ENCODE measurements at regions not wholly inside any gene's neighbourhood (a gene's known extent, or its start where the extent isn't known, plus 50 kb on each side); places are given as distances from the start of the nearest gene placed in this dataset.

DNA sequence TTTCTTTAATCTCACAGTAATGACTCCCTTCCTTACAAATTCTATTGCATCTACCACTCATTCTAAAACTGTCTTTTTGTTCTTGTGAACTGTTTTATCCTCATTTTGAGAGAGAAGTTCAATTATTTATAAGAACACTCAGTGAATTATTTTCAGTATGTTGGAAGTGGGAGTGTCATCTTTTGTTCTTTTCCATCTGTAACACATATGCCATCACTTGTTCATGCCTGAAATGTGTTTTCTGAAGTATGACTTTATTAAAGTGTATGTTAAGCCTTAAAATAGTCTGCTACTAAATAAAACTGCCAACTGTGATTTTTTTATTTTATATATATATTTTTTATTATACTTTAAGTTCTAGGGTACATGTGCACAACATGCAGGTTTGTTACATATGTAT, 623.0 kb upstream of the CBLB start:
- DNase-seq, result no peak
- H3K9me3 ChIP-seq, result no peaks in the 10 kb centered on the region
- TF ChIP-seq EP300 (IDR thresholded peaks at IDR 0.05; ENCODE audit: low read depth), result no peak
- in situ Hi-C loops (cut with MboI; ENCODE audit: low pct_ligation_motif_present in 1 of 4, low pct_unique_long_range_greater_than_20kb in 1 of 4, low sequenced_read_pairs in 3 of 4), result no loop called here
- H3K27me3 ChIP-seq, result no peaks in the 10 kb centered on the region
- no peak overlapping the region for H3K4me3 ChIP-seq
- H3K36me3 ChIP-seq, result no peaks in the 10 kb centered on the region
- intact Hi-C loops (cut with DNase I; ENCODE audit: low total_unique reads), result no loop called here
- no peaks in the 10 kb centered on the region for H3K4me1 ChIP-seq
- no peak overlapping the region for H3K27ac ChIP-seq

DNA sequence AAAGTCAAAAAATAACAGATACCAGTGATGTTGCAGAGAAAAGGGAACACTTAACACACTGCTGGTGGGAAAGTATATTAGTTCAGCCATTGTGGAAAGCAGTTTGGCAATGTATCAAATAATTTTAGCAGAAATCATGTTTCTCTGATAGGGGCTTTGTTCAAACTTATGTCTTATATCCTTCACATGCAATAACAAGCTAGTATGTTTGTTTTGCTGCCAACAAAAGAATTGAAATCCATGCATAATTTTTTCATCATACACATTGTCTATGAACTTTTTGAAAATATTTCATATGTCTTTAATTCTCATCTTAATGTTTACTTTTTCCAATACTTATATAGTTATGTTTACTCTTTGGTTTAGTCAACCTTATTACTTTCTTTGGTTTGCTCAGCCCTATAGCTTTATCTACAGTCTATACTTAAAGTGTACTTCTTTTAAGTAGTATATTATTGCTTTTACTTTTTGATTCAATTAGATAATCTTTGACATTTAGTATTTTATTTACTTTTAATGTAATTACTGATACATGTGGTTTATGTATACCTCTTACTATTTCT, 639.6 kb upstream of the CBLB start:
- Histone ChIP-seq H3K4me3 (no peak overlapping the region), H3K9me3 (no peaks in the 10 kb centered on the region), H3K4me1 (no peaks in the 10 kb centered on the region), H3K27me3 (no peaks in the 10 kb centered on the region), H3K36me3 (no peaks in the 10 kb centered on the region), H3K27ac (no peak overlapping the region)
- in situ Hi-C loops (cut with MboI; ENCODE audit: low pct_ligation_motif_present in 1 of 4, low pct_unique_long_range_greater_than_20kb in 1 of 4, low sequenced_read_pairs in 3 of 4) (no loop called here), intact Hi-C loops (cut with DNase I; ENCODE audit: low total_unique reads) (no loop called here)
- no peak for TF ChIP-seq POLR2AphosphoS5 (IDR thresholded peaks at IDR 0.05)
- no peak for TF ChIP-seq EP300 (IDR thresholded peaks at IDR 0.05; ENCODE audit: low read depth)
- TF ChIP-seq POLR2A (IDR thresholded peaks at IDR 0.05), result no peak
- TF ChIP-seq CTCF (IDR thresholded peaks at IDR 0.05), result no peak
- no peak for DNase-seq

GRCh38 chr3:106510206-106510605, 641.4 kb upstream of the CBLB start:
- Histone ChIP-seq H3K9me3 (no peaks in the 10 kb centered on the region), H3K4me3 (no peak overlapping the region), H3K36me3 (no peaks in the 10 kb centered on the region), H3K27me3 (no peaks in the 10 kb centered on the region), H3K4me1 (no peaks in the 10 kb centered on the region), H3K27ac (no peak overlapping the region)
- WGBS, 2 donors (ENCODE audit: low coverage in 1 of 2), result 87% methylated on average over 1 of the region's 1 CpG; no CpG with 5 or more reads in 1 of the 2 donors
- DNase-seq, result no peak
- intact Hi-C loops (cut with DNase I; ENCODE audit: low total_unique reads), result no loop called here
- TF ChIP-seq POLR2A (IDR thresholded peaks at IDR 0.05) (no peak), POLR2AphosphoS5 (IDR thresholded peaks at IDR 0.05) (no peak), EP300 (IDR thresholded peaks at IDR 0.05; ENCODE audit: low read depth) (no peak), CTCF (IDR thresholded peaks at IDR 0.05) (no peak)
- in situ Hi-C loops (cut with MboI; ENCODE audit: low pct_ligation_motif_present in 1 of 4, low pct_unique_long_range_greater_than_20kb in 1 of 4, low sequenced_read_pairs in 3 of 4), result no loop called here

GRCh38 chr3:106512846-106513245, 644.0 kb upstream of the CBLB start:
- TF ChIP-seq POLR2A (IDR thresholded peaks at IDR 0.05), result no peak
- no peak for TF ChIP-seq POLR2AphosphoS5 (IDR thresholded peaks at IDR 0.05)
- no peak for TF ChIP-seq CTCF (IDR thresholded peaks at IDR 0.05)
- TF ChIP-seq EP300 (IDR thresholded peaks at IDR 0.05; ENCODE audit: low read depth), result no peak
- H3K36me3 ChIP-seq, result no peaks in the 10 kb centered on the region
- H3K27ac ChIP-seq, result no peak overlapping the region
- intact Hi-C loops (cut with DNase I; ENCODE audit: low total_unique reads), result no loop called here
- no peaks in the 10 kb centered on the region for H3K9me3 ChIP-seq
- no peaks in the 10 kb centered on the region for H3K27me3 ChIP-seq
- DNase-seq, result no peak
- in situ Hi-C loops (cut with MboI; ENCODE audit: low pct_ligation_motif_present in 1 of 4, low pct_unique_long_range_greater_than_20kb in 1 of 4, low sequenced_read_pairs in 3 of 4), result no loop called here
- WGBS, 2 donors (ENCODE audit: low coverage in 1 of 2), result 96 to 100% methylated on average over 1 of the region's 1 CpG
- no peaks in the 10 kb centered on the region for H3K4me1 ChIP-seq
- H3K4me3 ChIP-seq, result no peak overlapping the region

- in situ Hi-C loops (cut with MboI; ENCODE audit: low pct_ligation_motif_present in 1 of 4, low pct_unique_long_range_greater_than_20kb in 1 of 4, low sequenced_read_pairs in 3 of 4), result no loop called here
- WGBS, 2 donors (ENCODE audit: low coverage in 1 of 2), result 66% methylated on average over 4 of the region's 4 CpGs
- TF ChIP-seq POLR2A (IDR thresholded peaks at IDR 0.05) (no peak), POLR2AphosphoS5 (IDR thresholded peaks at IDR 0.05) (no peak), EP300 (IDR thresholded peaks at IDR 0.05; ENCODE audit: low read depth) (no peak), CTCF (IDR thresholded peaks at IDR 0.05) (no peak)
- Histone ChIP-seq H3K4me1 (no peaks in the 10 kb centered on the region), H3K27ac (no peak overlapping the region), H3K27me3 (no peaks in the 10 kb centered on the region), H3K36me3 (no peaks in the 10 kb centered on the region), H3K9me3 (no peaks in the 10 kb centered on the region), H3K4me3 (no peak overlapping the region)
- intact Hi-C loops (cut with DNase I; ENCODE audit: low total_unique reads), result no loop called here
- no peak for DNase-seq
These were observed 645.6 kb upstream of the CBLB start for GRCh38 chr3:106514431-106514830.

All from transverse colon (tissue), 4 donors.